GM19467 (cell line): ENCODE measurements at regions not wholly inside any gene's neighbourhood (a gene's known extent, or its start where the extent isn't known, plus 50 kb on each side); places are given as distances from the start of the nearest gene placed in this dataset.
"Not testable (repeated sequence)": the region's sequence is repeated elsewhere in the genome, so short reads cannot be mapped to it uniquely, and the experiment has no call there.

ENCODE experiments used
- ATAC-seq: cut with Tn5 transposase; IDR thresholded peaks from one replicate; pipeline ENCODE4 v1.9.1; 2021; ENCODE audit warnings: mild to moderate bottlenecking, moderate library complexity; ENCODE audit not compliant: unreplicated experiment

- ATAC-seq, result no peak
Observed at GRCh38 chr4:59455751-59456150, 1744.4 kb upstream of the ADGRL3 start.

GRCh38 chr4:59457576-59457975, 1742.5 kb upstream of the ADGRL3 start:
- ATAC-seq, result no peak

GRCh38 chr4:59484944-59485343, 1715.2 kb upstream of the ADGRL3 start:
- ATAC-seq, result no peak

GRCh38 chr4:59500103-59500502, 1700.0 kb upstream of the ADGRL3 start:
- ATAC-seq, result no peak

GRCh38 chr4:59503731-59504130, 1696.4 kb upstream of the ADGRL3 start:
- no peak for ATAC-seq

- not testable (repeated sequence) for ATAC-seq
Observed at GRCh38 chr4:59511809-59512208, 1688.3 kb upstream of the ADGRL3 start.

- no peak for ATAC-seq
Observed at GRCh38 chr4:59517007-59517406, 1683.1 kb upstream of the ADGRL3 start.

GRCh38 chr4:59518005-59518823, 1681.9 kb upstream of the ADGRL3 start:
- no peak for ATAC-seq

- no peak for ATAC-seq
Observed at GRCh38 chr4:59525885-59526284, 1674.2 kb upstream of the ADGRL3 start.

GRCh38 chr4:59535541-59535940, 1664.6 kb upstream of the ADGRL3 start:
- ATAC-seq, result no peak

- ATAC-seq, result no peak
Observed at GRCh38 chr4:59536428-59536827, 1663.7 kb upstream of the ADGRL3 start.

GRCh38 chr4:59537246-59537886, 1662.8 kb upstream of the ADGRL3 start:
- no peak for ATAC-seq

GRCh38 chr4:59539401-59539800, 1660.7 kb upstream of the ADGRL3 start:
- ATAC-seq, result no peak

GRCh38 chr4:59540311-59540710, 1659.8 kb upstream of the ADGRL3 start:
- no peak for ATAC-seq

- peak; percentile 94 for ATAC-seq
Observed at GRCh38 chr4:59553063-59553720, 1646.9 kb upstream of the ADGRL3 start.

- ATAC-seq, result peak; percentile 59
Observed at GRCh38 chr4:59553721-59554091, 1646.4 kb upstream of the ADGRL3 start.

- ATAC-seq, result not testable (repeated sequence)
Observed at GRCh38 chr4:59556191-59556590, 1643.9 kb upstream of the ADGRL3 start.

- ATAC-seq, result not testable (repeated sequence)
Observed at GRCh38 chr4:59560141-59560648, 1639.9 kb upstream of the ADGRL3 start.

GRCh38 chr4:59565836-59566235, 1634.3 kb upstream of the ADGRL3 start:
- ATAC-seq, result no peak

GRCh38 chr4:59570860-59571476, 1629.2 kb upstream of the ADGRL3 start:
- peak; percentile 88 for ATAC-seq

- no peak for ATAC-seq
Observed at GRCh38 chr4:59571805-59572430, 1628.2 kb upstream of the ADGRL3 start.
